Fibroblast of peridontal ligament (primary cell): ENCODE measurements at regions not wholly inside any gene's neighbourhood (a gene's known extent, or its start where the extent isn't known, plus 50 kb on each side); places are given as distances from the start of the nearest gene placed in this dataset.

Experiments used
- DNase-seq: peaks from one replicate; pipeline ENCODE4 v3.0.0-alpha.2; 2010; ENCODE audit errors: extremely low read depth

- DNase-seq, result no peak
These were observed 89.7 kb upstream of the SHISAL1 start for GRCh38 chr22:44402196-44403111.

GRCh38 chr22:44401783-44402110 is 89.0 kb upstream of the SHISAL1 start:
- no peak for DNase-seq

GRCh38 chr22:44400763-44401060 is 88.0 kb upstream of the SHISAL1 start:
- DNase-seq, result peak; percentile 11

- no peak for DNase-seq
These were observed 87.4 kb upstream of the SHISAL1 start for GRCh38 chr22:44399906-44400762.

- DNase-seq, result no peak
These were observed 86.4 kb upstream of the SHISAL1 start for GRCh38 chr22:44398856-44399837.

GRCh38 chr22:44396727-44397722 is 84.3 kb upstream of the SHISAL1 start:
- no peak for DNase-seq

- no peak for DNase-seq
These were observed 83.4 kb upstream of the SHISAL1 start for GRCh38 chr22:44396021-44396726.

GRCh38 chr22:44395118-44396005 is 82.6 kb upstream of the SHISAL1 start:
- DNase-seq, result no peak

- DNase-seq, result no peak
These were observed 81.7 kb upstream of the SHISAL1 start for GRCh38 chr22:44394246-44395117.

GRCh38 chr22:44393066-44393465 is 80.3 kb upstream of the SHISAL1 start:
- no peak for DNase-seq

GRCh38 chr22:44392446-44392921 is 79.7 kb upstream of the SHISAL1 start:
- DNase-seq, result no peak

- DNase-seq, result no peak
These were observed 79.0 kb upstream of the SHISAL1 start for GRCh38 chr22:44391481-44392445.

- DNase-seq, result no peak
These were observed 78.3 kb upstream of the SHISAL1 start for GRCh38 chr22:44391015-44391414.

GRCh38 chr22:44390613-44390970 is 77.8 kb upstream of the SHISAL1 start:
- no peak for DNase-seq

- no peak for DNase-seq
These were observed 77.3 kb upstream of the SHISAL1 start for GRCh38 chr22:44389926-44390612.

- DNase-seq, result no peak
These were observed 76.4 kb upstream of the SHISAL1 start for GRCh38 chr22:44389181-44389580.
